ENCODE measurements at regions not wholly inside any gene's neighbourhood (a gene's known extent, or its start where the extent isn't known, plus 50 kb on each side); places are given as distances from the start of the nearest gene placed in this dataset.
"Not testable (repeated sequence)": the region's sequence is repeated elsewhere in the genome, so short reads cannot be mapped to it uniquely, and the experiment has no call there.

GRCh38 chr3:5480190-5480589 is 292.7 kb downstream of the EDEM1 start:
- no peak for DNase-seq

- DNase-seq: no peak
Measured at GRCh38 chr3:5485427-5485826, 297.9 kb downstream of the EDEM1 start.

- DNase-seq: no peak
Measured at GRCh38 chr3:5488771-5489170, 301.3 kb downstream of the EDEM1 start.

- no peak for DNase-seq
Measured at GRCh38 chr3:5489536-5489935, 302.0 kb downstream of the EDEM1 start.

DNA sequence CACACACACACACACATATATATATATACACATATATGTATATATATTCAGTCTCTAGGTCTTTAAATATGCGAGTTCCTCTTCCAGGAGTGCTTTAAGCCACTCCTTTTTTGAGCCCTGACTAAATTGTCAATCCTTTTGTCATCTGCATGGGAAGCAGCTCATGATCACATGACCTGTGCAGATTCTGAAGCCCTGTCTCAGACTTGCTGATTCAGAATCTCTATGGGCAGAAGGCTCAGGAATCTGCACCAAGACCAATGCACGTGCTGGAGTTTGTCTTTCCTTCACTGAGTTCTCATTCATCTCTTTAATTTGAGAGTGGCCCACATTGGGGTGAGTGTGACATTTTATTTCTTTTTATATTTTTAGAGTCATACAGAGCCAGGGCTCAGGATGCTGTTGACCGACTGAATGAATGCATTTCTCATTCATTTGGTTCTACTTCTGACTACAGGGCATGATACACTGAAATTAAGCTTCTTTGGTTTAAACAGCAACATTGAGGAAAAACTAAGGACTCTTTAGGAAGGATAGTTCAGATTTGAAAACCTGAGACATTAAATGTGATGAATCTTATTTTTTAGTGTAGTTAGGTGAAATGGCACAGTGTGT is 307.5 kb downstream of the EDEM1 start:
- no peak for DNase-seq

DNA sequence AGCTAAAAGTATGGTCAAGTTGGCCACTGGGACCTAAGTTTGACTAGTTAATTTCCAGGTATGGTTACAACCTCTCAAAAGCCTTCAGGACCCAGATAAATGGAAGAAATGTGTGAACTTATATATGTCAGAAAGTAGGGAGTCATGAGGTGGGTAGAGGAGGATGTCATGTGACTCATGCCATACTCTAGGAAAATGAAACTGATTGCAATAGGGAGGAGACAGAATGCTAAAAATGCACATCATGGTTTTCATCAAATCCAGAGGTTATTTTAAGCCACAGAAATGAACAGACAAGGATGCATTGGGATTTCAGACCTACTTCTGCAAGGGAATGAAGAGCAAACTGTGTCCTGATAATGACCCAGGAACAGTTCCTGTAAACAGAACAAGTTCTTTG is 310.0 kb downstream of the EDEM1 start:
- no peak for DNase-seq

GRCh38 chr3:5498981-5499380 is 311.5 kb downstream of the EDEM1 start:
- DNase-seq: no peak

GRCh38 chr3:5499404-5499803 is 311.9 kb downstream of the EDEM1 start:
- no peak for DNase-seq

DNA sequence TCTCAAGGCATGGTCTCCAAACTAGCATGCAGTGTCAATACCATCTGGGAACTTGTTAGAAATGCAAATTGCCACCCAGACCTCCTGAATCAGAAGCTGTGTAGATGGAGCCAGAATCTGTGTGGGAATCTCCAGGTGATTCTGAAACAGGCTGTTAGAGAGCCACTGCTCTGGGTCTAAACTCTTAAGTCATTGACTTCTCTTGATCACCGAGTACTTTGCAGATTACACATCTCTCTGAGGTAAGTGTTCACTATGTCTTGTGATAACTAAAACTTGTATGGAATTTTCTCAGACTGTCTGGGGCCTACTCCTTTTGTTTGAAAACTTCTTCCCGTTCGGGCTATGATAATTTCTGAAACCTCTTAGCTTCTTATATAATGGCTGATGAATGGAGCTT is 315.6 kb downstream of the EDEM1 start:
- DNase-seq: no peak

DNA sequence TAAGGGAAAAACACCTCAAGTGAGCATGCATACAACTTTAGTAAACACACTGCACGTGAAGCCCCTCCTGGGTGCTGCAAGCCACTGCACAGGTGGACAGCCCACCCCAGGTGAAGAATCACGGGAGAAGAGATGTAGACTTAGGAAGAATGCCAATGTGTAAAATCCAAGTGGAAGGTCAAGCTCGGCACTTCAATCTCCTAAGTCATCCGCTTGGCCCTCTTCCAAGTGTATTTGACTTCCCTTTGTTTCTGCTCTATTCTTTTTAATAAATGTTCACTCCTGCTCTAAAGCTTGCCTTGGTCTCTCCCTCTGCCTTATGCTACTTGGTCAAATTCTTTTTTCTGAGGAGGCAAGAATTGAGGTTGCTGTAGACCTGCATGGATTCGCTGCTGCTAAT is 316.6 kb downstream of the EDEM1 start:
- no peak for DNase-seq

- DNase-seq: no peak
Measured at GRCh38 chr3:5505163-5505562, 317.7 kb downstream of the EDEM1 start.

GRCh38 chr3:5505997-5506396 is 318.5 kb downstream of the EDEM1 start:
- no peak for DNase-seq

GRCh38 chr3:5508860-5509259 is 321.4 kb downstream of the EDEM1 start:
- DNase-seq: not testable (repeated sequence)

DNA sequence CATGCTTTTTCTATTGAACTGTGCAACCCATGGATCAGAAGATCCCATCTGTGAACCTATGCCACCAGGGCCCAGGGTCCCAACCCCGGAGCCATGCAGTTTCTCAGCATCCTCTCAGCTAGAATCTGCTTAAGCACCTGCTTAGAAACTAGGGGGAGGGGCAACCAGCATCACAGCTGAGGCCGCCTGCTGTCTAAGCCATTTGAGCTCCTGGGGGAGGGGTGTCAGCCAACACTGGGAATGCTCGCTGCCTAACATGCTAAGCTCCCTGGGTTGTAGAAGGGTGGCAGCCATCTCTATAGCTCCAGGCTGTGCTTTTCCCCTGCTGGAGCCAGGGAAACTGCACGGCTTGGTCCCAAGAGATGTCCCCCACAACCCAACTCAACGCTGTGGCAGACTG is 322.8 kb downstream of the EDEM1 start:
- DNase-seq: no peak

- DNase-seq: no peak
Measured at GRCh38 chr3:5517921-5518320, 330.4 kb downstream of the EDEM1 start.

- DNase-seq: no peak
Measured at GRCh38 chr3:5520237-5520636, 332.7 kb downstream of the EDEM1 start.

DNA sequence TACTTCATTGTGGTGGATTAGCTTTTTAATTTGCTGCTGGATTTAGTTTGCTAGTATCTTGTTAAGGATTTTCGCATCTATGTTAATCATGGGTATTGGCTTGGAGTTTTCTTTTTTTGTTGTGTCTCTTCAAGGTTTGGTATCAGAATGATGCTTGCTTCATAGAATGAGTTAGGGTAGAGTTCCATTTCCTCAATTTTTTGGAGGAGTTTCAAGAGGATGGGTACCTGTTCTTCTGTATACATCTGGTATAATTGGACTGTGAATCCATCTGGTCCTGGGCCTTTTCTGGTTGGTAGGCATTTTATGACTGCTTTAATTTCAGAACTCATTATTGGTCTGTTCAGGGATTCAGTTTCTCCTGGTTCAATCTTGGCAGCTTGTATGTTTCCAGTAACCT is 335.6 kb downstream of the EDEM1 start:
- no peak for DNase-seq

DNA sequence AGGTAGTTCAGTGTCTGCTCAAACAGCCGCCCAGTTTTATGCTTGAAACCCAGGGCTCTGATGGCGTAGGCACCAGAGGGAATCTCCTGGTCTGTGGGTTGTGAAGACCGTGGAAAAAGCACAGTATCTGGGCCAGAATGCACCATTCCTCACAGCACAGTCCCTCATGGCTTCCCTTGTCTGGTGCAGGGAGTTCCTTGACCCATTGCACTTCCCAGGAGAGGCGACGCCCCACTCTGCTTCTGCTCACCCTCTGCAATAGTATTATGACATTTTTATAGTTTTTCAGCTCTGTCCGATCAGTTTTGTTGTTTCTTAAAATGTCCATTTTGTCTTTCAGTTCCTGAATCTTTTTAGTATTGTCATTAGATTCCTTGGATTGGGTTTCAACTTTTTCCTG is 343.5 kb downstream of the EDEM1 start:
- no peak for DNase-seq

DNA sequence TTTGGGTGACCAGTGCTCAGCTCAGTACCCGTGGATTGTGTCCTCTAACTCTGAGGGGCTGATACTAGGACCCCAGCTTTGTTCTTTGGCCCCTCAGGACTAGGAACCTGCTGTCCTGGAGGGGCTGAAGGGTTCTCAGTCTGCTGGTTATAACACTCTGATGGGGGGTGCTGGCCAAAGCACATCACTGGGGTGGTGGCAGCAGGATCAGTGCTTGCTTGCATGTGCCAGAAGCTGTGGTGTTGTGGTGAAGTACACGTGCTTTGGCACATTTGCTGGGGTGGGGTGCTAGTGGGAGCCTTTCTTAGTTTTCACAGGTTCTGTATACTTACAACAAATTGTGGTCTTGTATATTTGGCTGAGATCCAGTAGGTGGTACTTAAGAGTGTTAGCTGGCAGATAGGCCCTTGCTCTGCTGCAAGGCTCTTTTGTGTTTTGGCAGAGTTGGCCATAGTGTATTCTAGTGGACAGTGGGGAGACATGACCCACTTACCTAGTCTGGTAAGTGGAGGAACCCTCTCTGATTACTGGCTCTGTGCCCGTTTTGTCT is 344.3 kb downstream of the EDEM1 start:
- no peak for DNase-seq

- DNase-seq: no peak
Measured at GRCh38 chr3:5540532-5540931, 353.0 kb downstream of the EDEM1 start.

DNA sequence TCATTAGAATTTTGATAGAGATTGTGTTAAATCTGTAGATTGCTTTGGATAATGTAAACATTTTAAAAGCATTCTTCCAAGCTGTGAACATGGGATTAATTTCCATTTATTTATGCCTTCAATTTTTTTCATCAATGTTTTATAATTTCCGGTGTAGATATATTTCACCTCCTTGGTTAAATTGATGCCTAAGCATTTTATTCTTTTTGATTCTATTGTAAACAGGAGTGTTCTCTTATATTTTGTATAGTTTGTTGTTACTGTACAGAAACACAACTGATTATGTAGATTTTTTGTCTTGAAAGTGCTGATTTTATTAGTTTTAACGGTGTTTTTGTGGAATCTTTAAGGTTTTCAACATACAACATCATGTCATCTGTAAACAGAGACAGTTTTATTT is 355.0 kb downstream of the EDEM1 start:
- no peak for DNase-seq

DNA sequence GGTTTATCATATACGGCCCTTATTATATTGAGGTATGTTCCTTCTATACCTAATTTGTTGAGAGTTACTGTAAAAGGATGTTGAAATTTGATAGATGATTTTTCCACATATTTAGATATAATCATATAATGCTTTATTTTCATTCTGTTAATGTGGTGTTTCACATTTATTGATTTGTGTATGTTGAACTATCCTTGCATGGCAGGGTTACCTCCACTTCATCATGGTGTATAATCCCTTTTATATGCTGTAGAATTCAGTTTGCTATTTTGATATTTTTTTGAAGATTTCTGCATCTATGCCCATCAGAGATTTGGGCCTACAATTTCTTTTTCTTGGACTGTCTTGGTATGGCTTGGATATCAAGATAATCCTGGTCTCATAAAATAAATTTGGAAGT is 355.5 kb downstream of the EDEM1 start:
- DNase-seq: no peak

- no peak for DNase-seq
Measured at GRCh38 chr3:5545719-5546118, 358.2 kb downstream of the EDEM1 start.

- DNase-seq: no peak
Measured at GRCh38 chr3:5553203-5553602, 365.7 kb downstream of the EDEM1 start.

DNA sequence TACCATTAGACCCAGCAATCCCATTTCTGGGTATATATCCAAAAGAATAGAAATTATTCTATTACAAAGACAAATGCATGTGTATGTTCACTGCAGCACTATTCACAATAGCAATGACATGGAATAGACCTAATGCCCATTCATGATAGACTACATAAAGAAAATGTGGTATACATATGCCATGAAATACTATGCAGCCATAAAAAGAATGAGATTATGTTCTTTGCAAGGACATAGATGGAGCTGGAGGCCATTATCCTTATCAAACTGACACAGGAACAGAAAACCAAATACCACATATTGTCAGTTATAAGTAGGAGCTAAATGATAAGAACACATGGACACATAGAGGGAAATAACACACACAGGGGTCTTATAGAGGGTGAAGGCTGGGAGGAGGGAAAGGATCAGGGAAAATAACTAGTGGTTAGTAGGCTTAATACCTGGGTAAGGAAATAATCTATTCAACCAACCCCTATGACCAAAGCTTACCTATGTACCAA is 366.8 kb downstream of the EDEM1 start:
- no peak for DNase-seq
